ENCODE measurements at regions not wholly inside any gene's neighbourhood (a gene's known extent, or its start where the extent isn't known, plus 50 kb on each side); places are given as distances from the start of the nearest gene placed in this dataset.
A peak's percentile ranks its signal among the peaks of the same experiment; 100 is the strongest.

GRCh38 chr2:146370826-146371225, 1474.0 kb upstream of the ACVR2A start:
- Histone ChIP-seq H3K27ac (ENCODE audit: poor library complexity, severe bottlenecking) (no peak overlapping the region), H3K36me3 (ENCODE audit: low read depth) (no peaks in the 10 kb centered on the region), H3K4me1 (ENCODE audit: insufficient read depth, poor library complexity, severe bottlenecking) (no peaks in the 10 kb centered on the region), H3K27me3 (ENCODE audit: insufficient read depth, poor library complexity, severe bottlenecking) (no peaks in the 10 kb centered on the region), H3K9me3 (ENCODE audit: severe bottlenecking) (no peaks in the 10 kb centered on the region), H3K4me3 (ENCODE audit: severe bottlenecking) (no peak overlapping the region)
- peak; percentile 33; the same call in 1 of the 3 replicates for ATAC-seq (ENCODE audit: low read depth)
- TF ChIP-seq CTCF (IDR thresholded peaks at IDR 0.05; ENCODE audit: poor library complexity, severe bottlenecking) = no peak
- no peak for DNase-seq (ENCODE audit: low spot score)

GRCh38 chr2:146366276-146366675, 1478.6 kb upstream of the ACVR2A start:
- DNase-seq (ENCODE audit: low spot score) (no peak), ATAC-seq (ENCODE audit: low read depth) (no peak)
- H3K36me3 ChIP-seq (ENCODE audit: low read depth) = no peaks in the 10 kb centered on the region
- H3K27me3 ChIP-seq (ENCODE audit: insufficient read depth, poor library complexity, severe bottlenecking) = no peaks in the 10 kb centered on the region
- TF ChIP-seq CTCF (IDR thresholded peaks at IDR 0.05; ENCODE audit: poor library complexity, severe bottlenecking) = no peak
- no peak overlapping the region for H3K4me3 ChIP-seq (ENCODE audit: severe bottlenecking)
- no peaks in the 10 kb centered on the region for H3K9me3 ChIP-seq (ENCODE audit: severe bottlenecking)
- no peak overlapping the region for H3K27ac ChIP-seq (ENCODE audit: poor library complexity, severe bottlenecking)
- no peaks in the 10 kb centered on the region for H3K4me1 ChIP-seq (ENCODE audit: insufficient read depth, poor library complexity, severe bottlenecking)

GRCh38 chr2:146365041-146365440, 1479.8 kb upstream of the ACVR2A start:
- no peak overlapping the region for H3K27ac ChIP-seq (ENCODE audit: poor library complexity, severe bottlenecking)

GRCh38 chr2:146363731-146364130, 1481.1 kb upstream of the ACVR2A start:
- Histone ChIP-seq H3K9me3 (ENCODE audit: severe bottlenecking) (no peaks in the 10 kb centered on the region), H3K27me3 (ENCODE audit: insufficient read depth, poor library complexity, severe bottlenecking) (no peaks in the 10 kb centered on the region), H3K4me3 (ENCODE audit: severe bottlenecking) (no peak overlapping the region), H3K36me3 (ENCODE audit: low read depth) (no peaks in the 10 kb centered on the region), H3K4me1 (ENCODE audit: insufficient read depth, poor library complexity, severe bottlenecking) (no peaks in the 10 kb centered on the region), H3K27ac (ENCODE audit: poor library complexity, severe bottlenecking) (no peak overlapping the region)
- DNase-seq (ENCODE audit: low spot score) (no peak), ATAC-seq (ENCODE audit: low read depth) (no peak)
- TF ChIP-seq CTCF (IDR thresholded peaks at IDR 0.05; ENCODE audit: poor library complexity, severe bottlenecking) = no peak

More at GRCh38 chr2:146365041-146365440, 1479.8 kb upstream of the ACVR2A start:
- DNase-seq (ENCODE audit: low spot score) (no peak), ATAC-seq (ENCODE audit: low read depth) (no peak)
- no peak for TF ChIP-seq CTCF (IDR thresholded peaks at IDR 0.05; ENCODE audit: poor library complexity, severe bottlenecking)
- Histone ChIP-seq H3K36me3 (ENCODE audit: low read depth) (no peaks in the 10 kb centered on the region), H3K4me3 (ENCODE audit: severe bottlenecking) (no peak overlapping the region), H3K4me1 (ENCODE audit: insufficient read depth, poor library complexity, severe bottlenecking) (no peaks in the 10 kb centered on the region), H3K27me3 (ENCODE audit: insufficient read depth, poor library complexity, severe bottlenecking) (no peaks in the 10 kb centered on the region), H3K9me3 (ENCODE audit: severe bottlenecking) (no peaks in the 10 kb centered on the region)

GRCh38 chr2:146351689-146352088, 1493.1 kb upstream of the ACVR2A start:
- Histone ChIP-seq H3K9me3 (ENCODE audit: severe bottlenecking) (no peaks in the 10 kb centered on the region), H3K36me3 (ENCODE audit: low read depth) (no peaks in the 10 kb centered on the region), H3K27me3 (ENCODE audit: insufficient read depth, poor library complexity, severe bottlenecking) (no peaks in the 10 kb centered on the region), H3K4me3 (ENCODE audit: severe bottlenecking) (no peak overlapping the region), H3K4me1 (ENCODE audit: insufficient read depth, poor library complexity, severe bottlenecking) (no peaks in the 10 kb centered on the region), H3K27ac (ENCODE audit: poor library complexity, severe bottlenecking) (no peak overlapping the region)
- TF ChIP-seq CTCF (IDR thresholded peaks at IDR 0.05; ENCODE audit: poor library complexity, severe bottlenecking) = no peak
- no peak for DNase-seq (ENCODE audit: low spot score)
- ATAC-seq (ENCODE audit: low read depth) = no peak

Measured in RWPE2 (cell line).